ENCODE measurements at regions not wholly inside any gene's neighbourhood (a gene's known extent, or its start where the extent isn't known, plus 50 kb on each side); places are given as distances from the start of the nearest gene placed in this dataset.
"Not testable (repeated sequence)": the region's sequence is repeated elsewhere in the genome, so short reads cannot be mapped to it uniquely, and the experiment has no call there.

- no peak for DNase-seq (ENCODE audit: low spot score)
These were observed 105.4 kb downstream of the TTC8 start for GRCh38 chr14:88929656-88930436.

- no peak for DNase-seq (ENCODE audit: low spot score)
These were observed 107.1 kb downstream of the TTC8 start for GRCh38 chr14:88931321-88932110.

GRCh38 chr14:88933191-88933590 lies 108.7 kb downstream of the TTC8 start:
- no peak for DNase-seq (ENCODE audit: low spot score)

GRCh38 chr14:88934351-88934806 lies 109.9 kb downstream of the TTC8 start:
- no peak for DNase-seq (ENCODE audit: low spot score)

- no peak for DNase-seq (ENCODE audit: low spot score)
These were observed 110.6 kb downstream of the TTC8 start for GRCh38 chr14:88935083-88935482.

- DNase-seq (ENCODE audit: low spot score): no peak
These were observed 113.3 kb downstream of the TTC8 start for GRCh38 chr14:88937706-88938105.

- no peak for DNase-seq (ENCODE audit: low spot score)
These were observed 116.2 kb downstream of the TTC8 start for GRCh38 chr14:88940671-88941070.

GRCh38 chr14:88941414-88941813 lies 117.0 kb downstream of the TTC8 start:
- no peak for DNase-seq (ENCODE audit: low spot score)

- DNase-seq (ENCODE audit: low spot score): no peak
These were observed 123.5 kb downstream of the TTC8 start for GRCh38 chr14:88947646-88948598.

GRCh38 chr14:88950069-88950468 lies 125.6 kb downstream of the TTC8 start:
- no peak for DNase-seq (ENCODE audit: low spot score)

GRCh38 chr14:88951370-88951769 lies 126.9 kb downstream of the TTC8 start:
- DNase-seq (ENCODE audit: low spot score): no peak

GRCh38 chr14:88952901-88953300 lies 128.4 kb downstream of the TTC8 start:
- DNase-seq (ENCODE audit: low spot score): no peak

- no peak for DNase-seq (ENCODE audit: low spot score)
These were observed 131.0 kb downstream of the TTC8 start for GRCh38 chr14:88955455-88955854.

GRCh38 chr14:88960496-88960895 lies 136.0 kb downstream of the TTC8 start:
- no peak for DNase-seq (ENCODE audit: low spot score)

GRCh38 chr14:88961214-88961613 lies 136.8 kb downstream of the TTC8 start:
- no peak for DNase-seq (ENCODE audit: low spot score)

GRCh38 chr14:88962356-88962755 lies 137.9 kb downstream of the TTC8 start:
- DNase-seq (ENCODE audit: low spot score): no peak

GRCh38 chr14:88967299-88967698 lies 142.8 kb downstream of the TTC8 start:
- DNase-seq (ENCODE audit: low spot score): no peak

- no peak for DNase-seq (ENCODE audit: low spot score)
These were observed 150.8 kb downstream of the TTC8 start for GRCh38 chr14:88975043-88975830.

- no peak for DNase-seq (ENCODE audit: low spot score)
These were observed 151.5 kb downstream of the TTC8 start for GRCh38 chr14:88975926-88976325.

GRCh38 chr14:88980907-88981306 lies 156.5 kb downstream of the TTC8 start:
- DNase-seq (ENCODE audit: low spot score): not testable (repeated sequence)

- no peak for DNase-seq (ENCODE audit: low spot score)
These were observed 157.5 kb downstream of the TTC8 start for GRCh38 chr14:88981948-88982347.

Measured in A172 (cell line).